ENCODE measurements at regions not wholly inside any gene's neighbourhood (a gene's known extent, or its start where the extent isn't known, plus 50 kb on each side); places are given as distances from the start of the nearest gene placed in this dataset.
A peak's percentile ranks its signal among the peaks of the same experiment; 100 is the strongest.

DNA sequence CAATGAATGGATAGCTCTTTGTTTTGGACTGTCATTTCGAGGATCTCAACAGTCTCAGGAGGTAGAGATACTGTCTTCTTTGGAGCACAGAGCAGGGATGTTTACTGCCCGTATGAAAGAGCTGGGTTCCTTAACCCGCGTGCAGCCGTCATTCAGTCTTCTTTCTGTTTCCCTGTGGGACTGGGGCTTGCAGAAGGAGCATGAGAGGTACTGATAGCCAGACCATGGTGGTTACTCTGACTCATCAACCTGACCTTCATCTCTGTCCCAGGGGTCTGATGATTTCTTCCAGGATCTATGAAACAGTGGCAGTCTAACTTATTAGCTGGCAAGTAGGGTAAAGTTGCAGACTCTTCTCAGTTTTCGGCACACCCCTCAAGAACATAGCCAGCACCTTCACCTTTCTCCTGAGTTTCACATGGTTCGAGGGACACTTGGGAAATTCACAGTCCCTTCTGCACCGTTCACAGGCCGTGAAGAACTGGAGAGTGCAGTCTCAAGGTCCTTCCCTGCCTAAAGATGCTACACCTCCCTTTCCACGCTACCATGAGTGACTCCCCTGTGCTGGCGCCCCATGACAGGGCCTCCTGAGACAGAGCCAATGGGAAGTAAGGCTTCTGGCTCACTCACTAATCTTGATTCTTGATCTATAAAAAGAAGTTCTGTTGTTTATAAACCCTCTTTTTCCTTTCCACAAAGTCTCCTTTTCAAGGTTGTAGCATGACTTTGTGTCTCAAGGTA, 226.2 kb downstream of the MC4R start:
- Histone ChIP-seq H3K36me3 (ENCODE audit: insufficient read depth) (no peaks in the 10 kb centered on the region), H3K4me1 (ENCODE audit: insufficient read depth) (no peaks in the 10 kb centered on the region), H3K27ac (ENCODE audit: low read depth) (no peak overlapping the region), H3K4me3 (ENCODE audit: low read depth, low read length) (no peak overlapping the region)
- WGBS, result 92% methylated on average over 11 of the region's 11 CpGs
- no peak for DNase-seq (ENCODE audit: extremely low spot score)

DNA sequence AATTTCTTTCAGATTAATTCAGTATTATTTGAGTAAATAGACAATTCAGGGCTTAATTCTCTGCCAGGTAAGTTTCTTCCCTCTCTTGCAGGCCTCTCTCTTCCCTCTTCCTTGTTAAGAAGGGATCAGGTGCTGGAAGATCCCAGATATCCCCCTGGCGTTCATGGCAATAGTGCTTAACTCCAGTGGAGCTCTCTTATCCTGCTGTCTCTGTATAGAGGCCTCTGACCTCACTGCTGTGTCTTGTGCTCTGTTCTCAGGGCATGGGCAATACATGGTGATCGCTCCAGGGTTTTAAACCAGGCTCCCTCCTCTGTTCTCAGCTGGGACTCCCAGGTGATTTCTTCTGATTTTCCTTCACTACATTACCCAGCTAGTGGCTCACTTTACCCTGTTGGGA, 226.8 kb downstream of the MC4R start:
- H3K4me3 ChIP-seq (ENCODE audit: low read depth, low read length), result no peak overlapping the region
- 90% methylated on average over 2 of the region's 2 CpGs for WGBS
- no peak overlapping the region for H3K27ac ChIP-seq (ENCODE audit: low read depth)
- H3K36me3 ChIP-seq (ENCODE audit: insufficient read depth), result no peaks in the 10 kb centered on the region
- no peak for DNase-seq (ENCODE audit: extremely low spot score)
- no peaks in the 10 kb centered on the region for H3K4me1 ChIP-seq (ENCODE audit: insufficient read depth)

- WGBS, result 85% methylated on average over 1 of the region's 1 CpG
- H3K4me3 ChIP-seq (ENCODE audit: low read depth, low read length), result no peak overlapping the region
- no peak for DNase-seq (ENCODE audit: extremely low spot score)
- no peaks in the 10 kb centered on the region for H3K4me1 ChIP-seq (ENCODE audit: insufficient read depth)
- H3K36me3 ChIP-seq (ENCODE audit: insufficient read depth), result no peaks in the 10 kb centered on the region
- no peak overlapping the region for H3K27ac ChIP-seq (ENCODE audit: low read depth)
These were observed 235.0 kb downstream of the PMAIP1 start for GRCh38 chr18:60134806-60135205.

DNA sequence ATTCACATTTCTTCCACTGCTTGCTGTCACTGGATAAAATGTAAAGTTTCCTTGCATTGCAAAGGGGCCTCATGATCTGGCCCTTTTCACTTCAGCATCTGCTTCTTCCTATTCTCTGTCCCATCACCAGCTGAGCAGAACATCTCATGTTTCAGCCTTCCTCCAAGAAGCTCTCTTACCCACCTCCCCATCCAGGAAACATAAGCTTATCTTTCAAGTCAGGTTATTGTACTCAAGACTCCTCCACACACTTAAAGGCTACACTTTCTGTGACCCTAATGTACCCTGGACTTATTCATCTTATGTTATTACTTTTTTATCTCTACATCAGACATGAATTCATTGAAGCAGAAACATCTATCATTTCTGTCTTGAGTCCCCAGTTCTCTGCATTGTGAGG, 230.5 kb downstream of the PMAIP1 start:
- no peaks in the 10 kb centered on the region for H3K36me3 ChIP-seq (ENCODE audit: insufficient read depth)
- H3K27ac ChIP-seq (ENCODE audit: low read depth), result no peak overlapping the region
- H3K4me1 ChIP-seq (ENCODE audit: insufficient read depth), result no peaks in the 10 kb centered on the region
- no peak overlapping the region for H3K4me3 ChIP-seq (ENCODE audit: low read depth, low read length)
- no peak for DNase-seq (ENCODE audit: extremely low spot score)

GRCh38 chr18:60123031-60123430, 223.2 kb downstream of the PMAIP1 start:
- Histone ChIP-seq H3K4me1 (ENCODE audit: insufficient read depth) (no peaks in the 10 kb centered on the region), H3K27ac (ENCODE audit: low read depth) (no peak overlapping the region), H3K36me3 (ENCODE audit: insufficient read depth) (no peaks in the 10 kb centered on the region), H3K4me3 (ENCODE audit: low read depth, low read length) (no peak overlapping the region)
- no peak for DNase-seq (ENCODE audit: extremely low spot score)
- 96% methylated on average over 1 of the region's 1 CpG for WGBS

- H3K4me3 ChIP-seq (ENCODE audit: low read depth, low read length), result no peak overlapping the region
- no peak for DNase-seq (ENCODE audit: extremely low spot score)
- H3K4me1 ChIP-seq (ENCODE audit: insufficient read depth), result no peaks in the 10 kb centered on the region
- H3K27ac ChIP-seq (ENCODE audit: low read depth), result no peak overlapping the region
- no peaks in the 10 kb centered on the region for H3K36me3 ChIP-seq (ENCODE audit: insufficient read depth)
These were observed 222.5 kb downstream of the PMAIP1 start for GRCh38 chr18:60122339-60122738.

DNA sequence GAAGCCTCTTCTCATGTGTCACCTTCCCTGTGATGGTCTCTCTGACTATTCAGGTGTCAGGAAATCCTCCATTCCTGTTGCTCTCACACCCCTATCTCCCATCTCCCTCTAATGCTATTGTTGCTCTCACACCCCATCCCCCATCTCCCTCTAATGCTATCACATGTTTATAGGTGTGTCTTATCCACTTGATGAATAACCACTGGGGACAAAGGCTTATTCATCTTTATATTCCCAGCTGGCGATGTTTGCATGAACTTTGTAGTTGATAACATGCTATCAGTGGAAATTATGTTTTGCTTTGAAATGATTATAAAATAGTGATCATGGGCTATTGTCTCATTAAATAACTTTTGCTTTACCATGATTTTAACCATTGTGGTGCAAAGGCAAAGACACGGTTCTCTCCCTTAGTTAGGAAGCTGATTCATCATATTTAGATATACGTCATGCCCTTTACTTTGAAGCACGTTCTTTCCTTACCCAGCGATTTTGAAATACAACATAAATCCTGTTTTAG, 220.5 kb downstream of the PMAIP1 start:
- no peak overlapping the region for H3K27ac ChIP-seq (ENCODE audit: low read depth)

GRCh38 chr18:60117321-60117720, 217.5 kb downstream of the PMAIP1 start:
- 56% methylated on average over 6 of the region's 6 CpGs for WGBS
- DNase-seq (ENCODE audit: extremely low spot score), result no peak
- H3K27ac ChIP-seq (ENCODE audit: low read depth), result no peak overlapping the region
- no peak overlapping the region for H3K4me3 ChIP-seq (ENCODE audit: low read depth, low read length)
- no peaks in the 10 kb centered on the region for H3K4me1 ChIP-seq (ENCODE audit: insufficient read depth)
- no peaks in the 10 kb centered on the region for H3K36me3 ChIP-seq (ENCODE audit: insufficient read depth)

More for the DNA sequence above, 220.5 kb downstream of the PMAIP1 start:
- WGBS, result 86% methylated on average over 5 of the region's 5 CpGs
- Histone ChIP-seq H3K4me1 (ENCODE audit: insufficient read depth) (no peaks in the 10 kb centered on the region), H3K4me3 (ENCODE audit: low read depth, low read length) (no peak overlapping the region), H3K36me3 (ENCODE audit: insufficient read depth) (no peaks in the 10 kb centered on the region)
- DNase-seq (ENCODE audit: extremely low spot score), result no peak

DNA sequence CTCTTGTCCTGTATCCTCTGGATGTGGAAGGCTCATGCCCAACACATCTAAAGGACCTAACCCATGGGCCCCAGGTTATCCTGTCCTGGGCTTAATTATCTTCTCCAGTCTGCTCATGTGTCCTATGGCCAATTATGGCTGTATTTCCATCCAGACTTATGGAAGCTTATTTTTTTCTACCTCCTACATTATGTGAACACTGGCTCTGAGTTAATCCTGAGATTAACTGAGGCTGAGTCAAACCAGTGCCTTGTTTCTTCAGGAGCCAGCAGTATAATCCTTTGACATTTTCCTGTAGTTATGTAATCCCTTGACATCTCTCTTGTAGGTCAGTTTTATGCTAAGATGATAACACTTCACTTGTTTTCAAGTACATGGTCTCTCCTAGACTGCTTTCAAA, 213.6 kb downstream of the PMAIP1 start:
- Histone ChIP-seq H3K36me3 (ENCODE audit: insufficient read depth) (no peaks in the 10 kb centered on the region), H3K4me3 (ENCODE audit: low read depth, low read length) (no peak overlapping the region), H3K4me1 (ENCODE audit: insufficient read depth) (no peaks in the 10 kb centered on the region), H3K27ac (ENCODE audit: low read depth) (peak overlapping the region; percentile 11)
- no peak for DNase-seq (ENCODE audit: extremely low spot score)

DNA sequence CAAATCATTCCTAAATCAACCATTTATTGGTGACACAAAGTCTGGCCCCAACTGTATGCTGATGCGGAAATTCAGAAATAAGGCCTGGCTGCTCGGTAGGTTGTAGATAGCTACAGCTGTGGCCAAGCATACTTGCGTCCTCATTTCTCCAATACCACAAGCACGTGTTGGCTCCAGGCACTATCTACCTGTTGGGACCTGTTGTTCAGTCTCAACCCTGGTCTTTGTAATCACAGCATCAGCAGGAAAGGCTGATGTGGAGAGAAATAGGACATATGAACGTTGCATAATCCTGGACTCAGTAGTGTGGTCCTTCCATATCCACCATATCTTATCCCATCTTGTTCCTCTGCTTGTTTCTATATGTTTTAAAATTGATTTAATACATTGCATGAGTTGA, 212.6 kb downstream of the PMAIP1 start:
- H3K36me3 ChIP-seq (ENCODE audit: insufficient read depth), result no peaks in the 10 kb centered on the region
- no peaks in the 10 kb centered on the region for H3K4me1 ChIP-seq (ENCODE audit: insufficient read depth)
- 95% methylated on average over 5 of the region's 5 CpGs for WGBS
- no peak overlapping the region for H3K4me3 ChIP-seq (ENCODE audit: low read depth, low read length)
- DNase-seq (ENCODE audit: extremely low spot score), result no peak
- H3K27ac ChIP-seq (ENCODE audit: low read depth), result no peak overlapping the region

- Histone ChIP-seq H3K27ac (ENCODE audit: low read depth) (no peak overlapping the region), H3K4me1 (ENCODE audit: insufficient read depth) (no peaks in the 10 kb centered on the region), H3K4me3 (ENCODE audit: low read depth, low read length) (no peak overlapping the region), H3K36me3 (ENCODE audit: insufficient read depth) (no peaks in the 10 kb centered on the region)
- DNase-seq (ENCODE audit: extremely low spot score), result no peak
- WGBS, result 97% methylated on average over 2 of the region's 2 CpGs
These were observed 211.7 kb downstream of the PMAIP1 start for GRCh38 chr18:60111525-60111924.

- no peaks in the 10 kb centered on the region for H3K36me3 ChIP-seq (ENCODE audit: insufficient read depth)
- no peak overlapping the region for H3K4me3 ChIP-seq (ENCODE audit: low read depth, low read length)
- H3K4me1 ChIP-seq (ENCODE audit: insufficient read depth), result no peaks in the 10 kb centered on the region
- H3K27ac ChIP-seq (ENCODE audit: low read depth), result no peak overlapping the region
- no peak for DNase-seq (ENCODE audit: extremely low spot score)
- WGBS, result 19% methylated on average over 1 of the region's 1 CpG
These were observed 211.0 kb downstream of the PMAIP1 start for GRCh38 chr18:60110836-60111235.

DNA sequence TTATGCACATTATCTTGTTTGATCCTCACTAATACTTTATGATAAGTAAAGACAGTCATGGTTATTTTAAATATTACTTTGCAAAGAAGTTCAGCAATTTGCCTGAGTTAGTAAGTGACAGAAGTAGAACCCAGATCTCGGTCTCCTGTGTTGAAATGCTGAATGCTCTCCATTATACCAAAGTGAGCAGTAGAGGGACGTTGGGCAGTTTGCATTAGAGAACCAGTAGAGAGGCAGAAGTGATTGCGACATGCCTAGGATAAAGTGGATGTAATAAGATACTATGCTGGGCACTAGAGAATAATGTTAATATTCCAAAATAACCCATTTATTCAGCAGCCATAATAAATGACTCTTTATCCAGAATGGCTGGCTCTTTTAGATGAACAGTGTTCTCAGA, 201.0 kb downstream of the PMAIP1 start:
- H3K27ac ChIP-seq (ENCODE audit: low read depth), result no peak overlapping the region
- WGBS, result 83% methylated on average over 3 of the region's 3 CpGs
- H3K36me3 ChIP-seq (ENCODE audit: insufficient read depth), result no peaks in the 10 kb centered on the region
- H3K4me1 ChIP-seq (ENCODE audit: insufficient read depth), result no peaks in the 10 kb centered on the region
- H3K4me3 ChIP-seq (ENCODE audit: low read depth, low read length), result no peak overlapping the region
- DNase-seq (ENCODE audit: extremely low spot score), result no peak

GRCh38 chr18:60099709-60100108, 199.9 kb downstream of the PMAIP1 start:
- WGBS, result 87% methylated on average over 2 of the region's 2 CpGs
- H3K36me3 ChIP-seq (ENCODE audit: insufficient read depth), result no peaks in the 10 kb centered on the region
- no peaks in the 10 kb centered on the region for H3K4me1 ChIP-seq (ENCODE audit: insufficient read depth)
- no peak for DNase-seq (ENCODE audit: extremely low spot score)
- no peak overlapping the region for H3K4me3 ChIP-seq (ENCODE audit: low read depth, low read length)
- H3K27ac ChIP-seq (ENCODE audit: low read depth), result no peak overlapping the region

DNA sequence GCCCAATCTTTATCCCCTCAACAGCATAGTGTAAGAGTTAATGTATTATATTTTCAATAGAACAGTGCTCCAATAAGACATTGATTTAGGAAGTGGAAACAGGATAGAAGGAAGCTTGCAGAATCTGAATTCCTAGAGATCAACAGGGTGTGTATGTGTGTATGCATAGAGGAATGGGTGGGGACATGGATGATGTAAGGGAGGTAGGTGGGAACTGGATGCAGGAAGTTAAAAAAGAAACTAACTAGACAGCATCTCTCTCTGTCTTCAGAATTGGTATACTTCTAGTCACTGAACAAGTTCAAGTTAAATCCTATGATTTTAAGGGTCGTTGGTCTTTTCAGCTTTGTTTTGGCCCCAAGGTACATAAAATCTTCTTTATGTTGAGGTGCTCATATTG, 196.6 kb downstream of the PMAIP1 start:
- Histone ChIP-seq H3K4me3 (ENCODE audit: low read depth, low read length) (no peak overlapping the region), H3K27ac (ENCODE audit: low read depth) (no peak overlapping the region), H3K36me3 (ENCODE audit: insufficient read depth) (no peaks in the 10 kb centered on the region), H3K4me1 (ENCODE audit: insufficient read depth) (no peaks in the 10 kb centered on the region)
- WGBS, result 82% methylated on average over 1 of the region's 1 CpG
- no peak for DNase-seq (ENCODE audit: extremely low spot score)
